NCI-H526 treated with DMSO at 0.1 percent for 48 hours (cell line): ENCODE measurements at regions not wholly inside any gene's neighbourhood (a gene's known extent, or its start where the extent isn't known, plus 50 kb on each side); places are given as distances from the start of the nearest gene placed in this dataset.

Source experiments
- DNase-seq: peaks from one replicate; lab custom pipeline; 2025; lab: John Stamatoyannopoulos, UW

DNA sequence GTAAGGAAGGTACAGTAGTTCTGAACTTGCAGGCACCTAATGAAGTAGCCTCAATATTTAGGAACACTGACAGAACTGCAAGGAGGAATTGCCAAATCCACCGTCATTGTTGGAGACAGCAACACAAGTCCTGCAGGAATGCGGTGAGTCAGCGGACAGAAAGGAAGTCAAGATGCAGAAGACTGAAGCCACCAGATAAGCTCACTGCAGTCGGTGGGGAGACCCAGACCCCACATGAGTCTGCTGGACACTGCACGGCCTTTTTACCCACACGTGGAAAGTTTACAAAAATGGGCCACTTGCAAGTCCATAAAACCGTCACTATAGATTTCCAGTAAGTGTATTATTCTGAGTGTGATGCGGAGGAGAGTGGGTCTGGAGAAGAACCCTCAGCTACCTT, 1471.6 kb downstream of the TBC1D22A start:
- no peak for DNase-seq

- no peak for DNase-seq
Observed at GRCh38 chr22:48233586-48233985, 1471.1 kb downstream of the TBC1D22A start.

GRCh38 chr22:48228468-48228867, 1466.0 kb downstream of the TBC1D22A start:
- DNase-seq, result no peak

DNA sequence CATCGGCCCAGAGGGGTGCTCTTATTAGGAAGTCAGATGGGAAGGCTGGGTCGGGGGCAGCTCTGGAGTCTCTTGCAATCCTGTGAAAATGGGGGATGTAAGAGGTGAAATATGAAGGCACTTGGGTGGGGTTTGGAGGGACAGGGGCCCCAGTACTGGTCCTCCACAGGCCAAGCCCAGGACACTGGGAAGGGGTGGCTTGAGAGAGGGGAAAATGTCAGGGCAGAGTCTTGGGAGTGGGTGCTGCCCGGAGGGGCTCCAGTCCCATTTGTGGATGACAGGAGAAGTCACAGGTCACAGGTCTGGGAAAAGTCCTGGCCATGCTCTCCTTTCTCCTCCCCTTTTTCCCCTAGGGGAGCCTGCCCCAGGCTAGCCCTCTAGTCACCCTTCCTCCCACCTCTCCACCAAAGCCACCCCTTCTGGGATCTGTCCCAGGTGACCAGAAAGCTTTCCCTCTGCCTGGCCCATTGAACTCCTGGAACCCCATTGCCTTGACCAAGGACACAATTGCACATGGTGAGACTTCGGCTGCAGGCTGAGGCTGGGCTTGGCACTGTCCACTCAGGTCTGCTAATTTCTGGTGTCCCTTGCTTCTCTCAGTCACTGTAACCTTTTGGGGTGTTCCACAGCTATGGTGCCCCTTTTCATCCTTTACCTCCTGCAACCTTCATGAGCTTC, 1465.0 kb downstream of the TBC1D22A start:
- no peak for DNase-seq

- DNase-seq, result no peak
Observed at GRCh38 chr22:48226026-48227013, 1463.9 kb downstream of the TBC1D22A start.

GRCh38 chr22:48224332-48224731, 1461.9 kb downstream of the TBC1D22A start:
- no peak for DNase-seq

- DNase-seq, result no peak
Observed at GRCh38 chr22:48223488-48224190, 1461.2 kb downstream of the TBC1D22A start.

DNA sequence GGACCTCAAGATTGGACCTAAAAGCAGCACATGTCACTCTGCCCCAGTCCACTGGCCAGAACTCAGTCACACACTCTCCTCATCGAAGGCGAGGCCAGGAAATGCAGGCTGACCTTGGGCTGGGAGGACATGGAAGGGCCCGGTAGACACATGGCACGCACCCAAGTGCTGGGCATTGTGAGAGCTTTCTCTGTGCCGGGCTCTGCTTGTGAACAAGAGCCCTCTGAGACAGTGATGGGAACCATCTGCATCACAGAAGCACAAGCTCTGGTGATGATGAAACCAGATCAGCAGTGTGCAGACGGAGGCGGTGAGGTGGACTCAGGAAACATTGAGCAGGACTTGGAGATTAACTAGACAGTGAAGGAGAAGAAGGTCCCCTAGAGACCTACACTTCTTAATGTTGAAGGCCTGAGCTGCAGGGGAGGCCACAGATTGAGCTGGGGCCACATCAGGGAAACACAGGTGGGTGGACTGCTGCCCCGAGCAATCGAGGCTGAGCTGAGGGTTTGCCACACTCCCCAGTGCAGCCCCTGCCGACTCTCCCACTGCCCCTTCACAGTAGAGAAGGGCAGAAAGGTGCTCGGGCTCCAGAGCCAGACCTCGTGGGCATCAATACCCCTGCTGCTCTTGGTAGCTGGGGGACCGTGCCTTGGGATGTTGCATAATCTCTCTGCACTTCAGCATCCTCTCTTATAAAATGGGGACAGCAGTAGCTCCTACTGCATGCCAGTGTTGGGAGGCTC, 1460.5 kb downstream of the TBC1D22A start:
- no peak for DNase-seq

GRCh38 chr22:48218889-48219420, 1456.5 kb downstream of the TBC1D22A start:
- no peak for DNase-seq

DNA sequence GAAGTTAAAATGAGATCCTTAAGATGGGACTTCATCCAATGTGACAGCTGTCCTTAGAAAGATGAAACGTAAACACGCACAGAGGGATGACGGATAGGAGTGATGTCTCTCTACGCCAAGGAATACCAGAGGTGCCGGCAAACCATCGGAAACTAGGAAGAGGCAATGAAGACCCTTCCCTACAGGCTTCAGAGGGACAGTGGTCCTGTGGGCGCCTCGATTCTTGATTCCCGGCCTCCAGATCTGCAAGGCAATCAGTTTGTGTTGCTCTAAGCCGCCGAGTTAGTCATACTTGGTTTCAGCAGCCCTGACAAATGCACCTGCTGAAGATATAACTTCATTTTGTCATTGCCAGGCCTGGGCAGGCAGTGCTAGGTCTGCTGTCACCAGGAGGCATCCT, 1455.1 kb downstream of the TBC1D22A start:
- no peak for DNase-seq

DNA sequence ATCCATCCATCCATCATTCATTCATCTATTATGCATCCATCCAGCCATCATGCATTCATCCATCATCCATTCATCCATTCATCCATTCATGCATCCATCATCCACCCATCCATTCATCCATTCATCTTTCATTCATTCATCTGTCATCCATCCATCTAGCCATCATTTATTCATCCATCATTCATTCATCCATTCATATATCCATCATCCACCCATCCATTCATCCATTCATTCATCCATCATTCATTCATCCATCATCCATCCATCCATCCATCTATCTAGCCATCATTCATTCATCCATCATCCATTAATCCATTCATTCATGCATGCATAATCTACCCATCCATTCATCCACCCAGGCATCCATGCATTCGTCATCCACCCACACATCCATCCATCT, 1450.3 kb downstream of the TBC1D22A start:
- no peak for DNase-seq

DNA sequence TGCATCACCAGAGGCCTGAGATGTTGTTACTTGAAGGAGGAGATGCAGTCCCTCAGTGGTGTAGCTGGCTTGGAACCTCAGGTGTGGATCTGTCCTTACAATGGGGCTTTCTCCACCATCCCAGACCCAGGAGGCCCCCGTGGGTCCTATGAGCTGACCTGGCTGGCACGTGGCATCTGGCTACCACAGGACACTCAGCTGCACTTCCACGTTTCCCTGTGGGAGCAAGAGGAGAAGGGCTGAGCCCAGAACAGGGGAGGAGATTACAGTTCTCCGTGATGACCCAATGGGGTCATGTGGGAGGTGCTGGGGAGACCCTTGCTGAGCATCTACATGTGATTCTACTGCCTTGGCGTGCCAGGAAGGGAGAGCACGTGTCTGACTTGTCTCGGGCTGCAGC, 1448.4 kb downstream of the TBC1D22A start:
- DNase-seq, result no peak

GRCh38 chr22:48210198-48210580, 1447.7 kb downstream of the TBC1D22A start:
- DNase-seq, result no peak

GRCh38 chr22:48209473-48210197, 1447.2 kb downstream of the TBC1D22A start:
- no peak for DNase-seq

- DNase-seq, result no peak
Observed at GRCh38 chr22:48208894-48209293, 1446.4 kb downstream of the TBC1D22A start.

DNA sequence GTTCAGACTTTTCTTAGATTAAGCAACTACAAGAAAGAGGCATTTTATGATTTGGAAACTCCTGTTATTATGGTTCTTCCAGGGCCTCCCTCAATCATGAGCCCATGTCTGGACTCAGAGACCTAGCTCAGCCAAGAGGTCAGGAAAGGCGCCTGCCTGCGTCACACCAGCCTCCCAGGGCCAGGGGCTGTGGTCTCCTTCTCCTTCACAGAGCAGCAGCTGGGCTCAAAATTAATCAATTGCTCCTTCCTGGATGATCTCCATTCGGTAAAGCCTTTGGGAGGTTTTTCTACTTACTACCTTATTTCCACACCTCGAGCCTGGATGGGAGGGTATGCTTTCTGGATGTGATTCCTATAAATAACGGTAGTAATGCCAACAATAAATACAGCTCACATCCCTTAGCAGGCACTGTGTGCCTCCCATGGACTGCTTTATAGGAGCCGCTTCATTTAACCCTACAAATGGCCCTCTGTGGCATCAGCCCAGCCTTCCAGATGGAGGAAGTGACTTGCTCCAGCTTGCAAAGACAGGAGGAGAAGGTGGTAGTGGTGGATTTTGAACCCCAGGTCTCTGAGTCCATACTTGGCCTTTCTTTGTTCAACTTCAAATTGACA, 1445.6 kb downstream of the TBC1D22A start:
- no peak for DNase-seq

- no peak for DNase-seq
Observed at GRCh38 chr22:48205790-48206189, 1443.3 kb downstream of the TBC1D22A start.

DNA sequence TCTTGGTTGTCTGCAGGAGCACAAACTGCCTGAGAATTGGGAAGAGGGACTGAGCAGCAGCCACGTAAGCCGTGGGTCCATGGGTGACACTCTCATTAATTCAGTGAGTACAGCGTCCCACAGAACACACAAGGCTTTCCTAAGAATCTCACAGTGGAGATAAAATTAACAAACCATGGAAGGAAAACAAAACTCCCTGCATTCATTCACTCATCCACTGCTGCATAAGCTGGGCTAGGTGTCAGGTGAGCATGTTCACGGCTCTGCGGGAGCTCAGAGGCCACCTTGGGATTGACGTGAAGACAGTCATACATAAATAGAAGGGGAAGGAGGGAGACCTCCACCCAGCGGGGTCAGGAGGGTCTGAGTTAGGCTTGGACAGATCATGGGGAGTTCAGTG, 1442.7 kb downstream of the TBC1D22A start:
- no peak for DNase-seq

DNA sequence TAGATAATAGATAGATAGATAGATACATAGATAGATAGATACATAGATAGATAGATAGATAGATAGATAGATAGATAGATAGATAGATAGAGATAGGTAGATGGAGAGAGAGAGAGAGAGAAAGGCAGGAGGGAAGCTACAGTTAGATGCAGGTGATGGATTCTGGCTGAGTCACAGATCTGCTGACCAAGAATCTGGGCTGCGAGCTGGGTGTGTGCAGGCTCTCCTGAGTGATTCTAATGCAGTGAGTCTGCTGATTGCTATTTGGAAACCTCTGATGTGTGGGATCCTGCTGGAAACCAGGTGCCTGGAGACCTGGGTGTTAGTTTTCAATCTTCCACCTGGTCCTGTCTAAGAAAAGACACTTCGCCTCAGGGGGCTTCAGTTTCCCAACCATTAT, 1441.8 kb downstream of the TBC1D22A start:
- DNase-seq, result no peak

- DNase-seq, result no peak
Observed at GRCh38 chr22:48199667-48200066, 1437.2 kb downstream of the TBC1D22A start.
